ENCODE measurements at regions not wholly inside any gene's neighbourhood (a gene's known extent, or its start where the extent isn't known, plus 50 kb on each side); places are given as distances from the start of the nearest gene placed in this dataset.
A peak's percentile ranks its signal among the peaks of the same experiment; 100 is the strongest.

DNA sequence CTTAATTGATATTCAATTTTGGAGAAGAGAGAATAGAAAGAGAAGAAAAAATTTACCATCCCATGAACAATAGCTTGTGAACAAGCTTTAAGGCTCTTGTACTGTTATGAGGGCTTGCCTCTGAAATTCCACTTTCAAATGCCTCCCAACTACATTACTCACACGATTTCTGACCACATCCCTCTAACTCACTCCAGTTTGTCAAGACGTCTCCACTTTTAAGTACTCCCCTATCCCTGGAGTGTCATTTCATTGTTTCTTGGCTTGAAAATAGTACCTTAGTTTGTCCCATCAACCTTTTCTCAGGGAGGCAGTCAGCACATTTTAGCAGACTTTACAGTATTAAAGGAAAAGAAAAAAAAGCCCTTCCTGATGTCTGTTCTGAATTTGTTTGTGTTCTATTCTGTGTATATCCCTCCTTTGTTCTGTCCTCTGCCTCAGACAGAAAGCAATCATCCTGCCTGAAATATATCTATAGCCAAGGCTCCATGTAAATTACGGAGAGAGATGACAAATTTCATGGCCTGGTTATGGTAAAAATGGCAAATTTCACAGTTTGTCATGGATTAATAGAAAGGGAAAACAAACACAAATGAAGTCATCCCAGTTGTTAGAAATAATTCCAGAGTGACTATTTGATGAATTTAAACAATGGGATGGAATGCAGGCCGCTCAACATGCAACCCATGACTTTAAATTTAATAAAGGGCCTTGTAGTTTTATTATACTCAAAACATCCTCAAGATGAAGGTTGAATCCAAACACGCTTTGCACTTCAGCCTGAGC is 228.8 kb downstream of the ETAA1 start:
- Histone ChIP-seq H3K27ac (ENCODE audit: low read depth) (no peak overlapping the region), H4K20me1 (replicated peaks; ENCODE audit: insufficient read depth) (no peaks in the 10 kb centered on the region), H3F3A (replicated peaks; ENCODE audit: low read depth) (no peaks in the 10 kb centered on the region), H3K36me3 (ENCODE audit: insufficient read depth) (no peaks in the 10 kb centered on the region), H3K4me3 (no peak overlapping the region), H3K4me1 (ENCODE audit: insufficient read depth) (no peaks in the 10 kb centered on the region), H3K27me3 (ENCODE audit: insufficient read depth) (no peaks in the 10 kb centered on the region), H3K79me2 (replicated peaks; ENCODE audit: insufficient read depth) (no peaks in the 10 kb centered on the region), H3K9me2 (ENCODE audit: insufficient read depth) (no peaks in the 10 kb centered on the region), H3K4me2 (no peak overlapping the region), H2AFZ (0 out of 2 replicates have a peak overlapping the region, but pooled peaks have one; percentile 28)
- no peaks in the 10 kb centered on the region for H3K4me1 Mint-ChIP-seq
- TF ChIP-seq POLR2AphosphoS5 (IDR thresholded peaks at IDR 0.05; ENCODE audit: low read depth): no peak
- no peak for TF ChIP-seq ZNF331 (CRISPR knock-in tag; IDR thresholded peaks at IDR 0.05; ENCODE audit: low read depth)
- TF ChIP-seq EZH2phosphoT487 (IDR thresholded peaks at IDR 0.05; ENCODE audit: unreplicated experiment): no peak
- no peaks in the 10 kb centered on the region; the same call in 2 of the 3 replicates for H3K9me3 Mint-ChIP-seq
- peaks cover 2% of the 10 kb centered on the region for H3K27me3 Mint-ChIP-seq (ENCODE audit: insufficient read depth, low read depth, poor library complexity)
- ATAC-seq (no peak), DNase-seq (ENCODE audit: low spot score) (no peak)
- H3K4me3 Mint-ChIP-seq: no peak overlapping the region
- no peak overlapping the region for H3K27ac Mint-ChIP-seq
- no peaks in the 10 kb centered on the region for H3K36me3 Mint-ChIP-seq (ENCODE audit: low read depth)

DNA sequence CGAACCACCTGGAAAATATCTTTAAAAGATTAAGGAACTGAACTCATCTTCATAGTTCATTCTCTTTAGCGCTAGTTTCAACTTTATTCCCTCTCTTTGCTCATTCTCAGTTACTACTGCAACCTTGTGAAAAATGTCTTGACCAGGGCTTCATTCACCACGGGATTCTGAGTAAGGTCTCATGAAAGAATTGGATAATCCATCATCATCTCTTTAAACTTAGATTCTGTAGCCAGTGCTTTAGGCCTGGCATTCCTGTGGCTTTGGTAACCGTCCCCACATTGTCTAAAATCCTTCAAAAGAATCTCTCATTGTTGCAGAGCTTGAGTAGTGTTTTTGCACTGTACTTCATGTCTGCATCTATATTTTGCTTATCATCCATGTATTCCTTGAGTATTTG is 229.5 kb downstream of the ETAA1 start:
- H2AFZ ChIP-seq: no peak overlapping the region
- TF ChIP-seq, protein P1, sequence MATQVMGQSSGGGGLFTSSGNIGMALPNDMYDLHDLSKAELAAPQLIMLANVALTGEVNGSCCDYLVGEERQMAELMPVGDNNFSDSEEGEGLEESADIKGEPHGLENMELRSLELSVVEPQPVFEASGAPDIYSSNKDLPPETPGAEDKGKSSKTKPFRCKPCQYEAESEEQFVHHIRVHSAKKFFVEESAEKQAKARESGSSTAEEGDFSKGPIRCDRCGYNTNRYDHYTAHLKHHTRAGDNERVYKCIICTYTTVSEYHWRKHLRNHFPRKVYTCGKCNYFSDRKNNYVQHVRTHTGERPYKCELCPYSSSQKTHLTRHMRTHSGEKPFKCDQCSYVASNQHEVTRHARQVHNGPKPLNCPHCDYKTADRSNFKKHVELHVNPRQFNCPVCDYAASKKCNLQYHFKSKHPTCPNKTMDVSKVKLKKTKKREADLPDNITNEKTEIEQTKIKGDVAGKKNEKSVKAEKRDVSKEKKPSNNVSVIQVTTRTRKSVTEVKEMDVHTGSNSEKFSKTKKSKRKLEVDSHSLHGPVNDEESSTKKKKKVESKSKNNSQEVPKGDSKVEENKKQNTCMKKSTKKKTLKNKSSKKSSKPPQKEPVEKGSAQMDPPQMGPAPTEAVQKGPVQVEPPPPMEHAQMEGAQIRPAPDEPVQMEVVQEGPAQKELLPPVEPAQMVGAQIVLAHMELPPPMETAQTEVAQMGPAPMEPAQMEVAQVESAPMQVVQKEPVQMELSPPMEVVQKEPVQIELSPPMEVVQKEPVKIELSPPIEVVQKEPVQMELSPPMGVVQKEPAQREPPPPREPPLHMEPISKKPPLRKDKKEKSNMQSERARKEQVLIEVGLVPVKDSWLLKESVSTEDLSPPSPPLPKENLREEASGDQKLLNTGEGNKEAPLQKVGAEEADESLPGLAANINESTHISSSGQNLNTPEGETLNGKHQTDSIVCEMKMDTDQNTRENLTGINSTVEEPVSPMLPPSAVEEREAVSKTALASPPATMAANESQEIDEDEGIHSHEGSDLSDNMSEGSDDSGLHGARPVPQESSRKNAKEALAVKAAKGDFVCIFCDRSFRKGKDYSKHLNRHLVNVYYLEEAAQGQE (IDR thresholded peaks at IDR 0.05; ENCODE audit: unreplicated experiment): no peak
- TF ChIP-seq, protein P2, sequence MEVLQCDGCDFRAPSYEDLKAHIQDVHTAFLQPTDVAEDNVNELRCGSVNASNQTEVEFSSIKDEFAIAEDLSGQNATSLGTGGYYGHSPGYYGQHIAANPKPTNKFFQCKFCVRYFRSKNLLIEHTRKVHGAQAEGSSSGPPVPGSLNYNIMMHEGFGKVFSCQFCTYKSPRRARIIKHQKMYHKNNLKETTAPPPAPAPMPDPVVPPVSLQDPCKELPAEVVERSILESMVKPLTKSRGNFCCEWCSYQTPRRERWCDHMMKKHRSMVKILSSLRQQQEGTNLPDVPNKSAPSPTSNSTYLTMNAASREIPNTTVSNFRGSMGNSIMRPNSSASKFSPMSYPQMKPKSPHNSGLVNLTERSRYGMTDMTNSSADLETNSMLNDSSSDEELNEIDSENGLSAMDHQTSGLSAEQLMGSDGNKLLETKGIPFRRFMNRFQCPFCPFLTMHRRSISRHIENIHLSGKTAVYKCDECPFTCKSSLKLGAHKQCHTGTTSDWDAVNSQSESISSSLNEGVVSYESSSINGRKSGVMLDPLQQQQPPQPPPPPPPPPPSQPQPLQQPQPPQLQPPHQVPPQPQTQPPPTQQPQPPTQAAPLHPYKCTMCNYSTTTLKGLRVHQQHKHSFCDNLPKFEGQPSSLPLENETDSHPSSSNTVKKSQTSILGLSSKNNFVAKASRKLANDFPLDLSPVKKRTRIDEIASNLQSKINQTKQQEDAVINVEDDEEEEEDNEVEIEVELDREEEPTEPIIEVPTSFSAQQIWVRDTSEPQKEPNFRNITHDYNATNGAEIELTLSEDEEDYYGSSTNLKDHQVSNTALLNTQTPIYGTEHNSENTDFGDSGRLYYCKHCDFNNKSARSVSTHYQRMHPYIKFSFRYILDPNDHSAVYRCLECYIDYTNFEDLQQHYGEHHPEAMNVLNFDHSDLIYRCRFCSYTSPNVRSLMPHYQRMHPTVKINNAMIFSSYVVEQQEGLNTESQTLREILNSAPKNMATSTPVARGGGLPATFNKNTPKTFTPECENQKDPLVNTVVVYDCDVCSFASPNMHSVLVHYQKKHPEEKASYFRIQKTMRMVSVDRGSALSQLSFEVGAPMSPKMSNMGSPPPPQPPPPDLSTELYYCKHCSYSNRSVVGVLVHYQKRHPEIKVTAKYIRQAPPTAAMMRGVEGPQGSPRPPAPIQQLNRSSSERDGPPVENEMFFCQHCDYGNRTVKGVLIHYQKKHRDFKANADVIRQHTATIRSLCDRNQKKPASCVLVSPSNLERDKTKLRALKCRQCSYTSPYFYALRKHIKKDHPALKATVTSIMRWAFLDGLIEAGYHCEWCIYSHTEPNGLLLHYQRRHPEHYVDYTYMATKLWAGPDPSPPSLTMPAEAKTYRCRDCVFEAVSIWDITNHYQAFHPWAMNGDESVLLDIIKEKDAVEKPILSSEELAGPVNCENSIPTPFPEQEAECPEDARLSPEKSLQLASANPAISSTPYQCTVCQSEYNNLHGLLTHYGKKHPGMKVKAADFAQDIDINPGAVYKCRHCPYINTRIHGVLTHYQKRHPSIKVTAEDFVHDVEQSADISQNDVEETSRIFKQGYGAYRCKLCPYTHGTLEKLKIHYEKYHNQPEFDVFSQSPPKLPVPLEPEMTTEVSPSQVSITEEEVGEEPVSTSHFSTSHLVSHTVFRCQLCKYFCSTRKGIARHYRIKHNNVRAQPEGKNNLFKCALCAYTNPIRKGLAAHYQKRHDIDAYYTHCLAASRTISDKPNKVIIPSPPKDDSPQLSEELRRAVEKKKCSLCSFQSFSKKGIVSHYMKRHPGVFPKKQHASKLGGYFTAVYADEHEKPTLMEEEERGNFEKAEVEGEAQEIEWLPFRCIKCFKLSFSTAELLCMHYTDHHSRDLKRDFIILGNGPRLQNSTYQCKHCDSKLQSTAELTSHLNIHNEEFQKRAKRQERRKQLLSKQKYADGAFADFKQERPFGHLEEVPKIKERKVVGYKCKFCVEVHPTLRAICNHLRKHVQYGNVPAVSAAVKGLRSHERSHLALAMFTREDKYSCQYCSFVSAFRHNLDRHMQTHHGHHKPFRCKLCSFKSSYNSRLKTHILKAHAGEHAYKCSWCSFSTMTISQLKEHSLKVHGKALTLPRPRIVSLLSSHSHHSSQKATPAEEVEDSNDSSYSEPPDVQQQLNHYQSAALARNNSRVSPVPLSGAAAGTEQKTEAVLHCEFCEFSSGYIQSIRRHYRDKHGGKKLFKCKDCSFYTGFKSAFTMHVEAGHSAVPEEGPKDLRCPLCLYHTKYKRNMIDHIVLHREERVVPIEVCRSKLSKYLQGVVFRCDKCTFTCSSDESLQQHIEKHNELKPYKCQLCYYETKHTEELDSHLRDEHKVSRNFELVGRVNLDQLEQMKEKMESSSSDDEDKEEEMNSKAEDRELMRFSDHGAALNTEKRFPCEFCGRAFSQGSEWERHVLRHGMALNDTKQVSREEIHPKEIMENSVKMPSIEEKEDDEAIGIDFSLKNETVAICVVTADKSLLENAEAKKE (CRISPR knock-in tag; IDR thresholded peaks at IDR 0.05): no peak
- no peak for TF ChIP-seq EZH2phosphoT487 (IDR thresholded peaks at IDR 0.05; ENCODE audit: unreplicated experiment)
- TF ChIP-seq EZH2 (IDR thresholded peaks at IDR 0.05; ENCODE audit: low read depth, unreplicated experiment): no peak
- TF ChIP-seq, protein P3, sequence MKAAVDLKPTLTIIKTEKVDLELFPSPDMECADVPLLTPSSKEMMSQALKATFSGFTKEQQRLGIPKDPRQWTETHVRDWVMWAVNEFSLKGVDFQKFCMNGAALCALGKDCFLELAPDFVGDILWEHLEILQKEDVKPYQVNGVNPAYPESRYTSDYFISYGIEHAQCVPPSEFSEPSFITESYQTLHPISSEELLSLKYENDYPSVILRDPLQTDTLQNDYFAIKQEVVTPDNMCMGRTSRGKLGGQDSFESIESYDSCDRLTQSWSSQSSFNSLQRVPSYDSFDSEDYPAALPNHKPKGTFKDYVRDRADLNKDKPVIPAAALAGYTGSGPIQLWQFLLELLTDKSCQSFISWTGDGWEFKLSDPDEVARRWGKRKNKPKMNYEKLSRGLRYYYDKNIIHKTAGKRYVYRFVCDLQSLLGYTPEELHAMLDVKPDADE (IDR thresholded peaks at IDR 0.05): no peak
- no peak for TF ChIP-seq STAT1 (IDR thresholded peaks at IDR 0.05; ENCODE audit: unreplicated experiment)
- no peak for TF ChIP-seq ZNF331 (CRISPR knock-in tag; IDR thresholded peaks at IDR 0.05; ENCODE audit: low read depth)

More for the DNA sequence above, 229.5 kb downstream of the ETAA1 start:
- Mint-ChIP-seq H3K27me3 (ENCODE audit: insufficient read depth, low read depth, poor library complexity) (peaks cover 2% of the 10 kb centered on the region), H3K4me1 (no peaks in the 10 kb centered on the region), H3K9me3 (no peaks in the 10 kb centered on the region; the same call in 2 of the 3 replicates), H3K4me3 (no peak overlapping the region), H3K36me3 (ENCODE audit: low read depth) (no peaks in the 10 kb centered on the region), H3K27ac (no peak overlapping the region)
- H3K4me3 ChIP-seq: no peak overlapping the region
- no peak for ATAC-seq
- H3K79me2 ChIP-seq (replicated peaks; ENCODE audit: insufficient read depth): no peaks in the 10 kb centered on the region
- no peak overlapping the region for H3K4me2 ChIP-seq
- H3K27me3 ChIP-seq (ENCODE audit: insufficient read depth): no peaks in the 10 kb centered on the region
- H3K36me3 ChIP-seq (ENCODE audit: insufficient read depth): no peaks in the 10 kb centered on the region
- DNase-seq (ENCODE audit: low spot score): no peak
- H4K20me1 ChIP-seq (replicated peaks; ENCODE audit: insufficient read depth): no peaks in the 10 kb centered on the region
- H3K9me2 ChIP-seq (ENCODE audit: insufficient read depth): no peaks in the 10 kb centered on the region
- no peak overlapping the region for H3K27ac ChIP-seq (ENCODE audit: low read depth)
- no peaks in the 10 kb centered on the region for H3K4me1 ChIP-seq (ENCODE audit: insufficient read depth)
- no peaks in the 10 kb centered on the region for H3F3A ChIP-seq (replicated peaks; ENCODE audit: low read depth)
